ENCODE measurements at regions not wholly inside any gene's neighbourhood (a gene's known extent, or its start where the extent isn't known, plus 50 kb on each side); places are given as distances from the start of the nearest gene placed in this dataset.
A peak's percentile ranks its signal among the peaks of the same experiment; 100 is the strongest.

GRCh38 chr6:165861226-165861625, 198.2 kb upstream of the PDE10A start:
- H3K9me3 ChIP-seq (ENCODE audit: control insufficient read depth in 5 of 5, low read length in 5 of 5) = peaks cover 0 to 11% (median 2%) of the 10 kb centered on the region in 5 donors
- no peak overlapping the region for H3K9ac ChIP-seq (ENCODE audit: low read length in 5 of 5)
- no peak overlapping the region for H3K4me3 ChIP-seq (ENCODE audit: low read depth in 1 of 5, low read length in 5 of 5)
- H3K36me3 ChIP-seq (ENCODE audit: control insufficient read depth in 5 of 5, insufficient read depth in 5 of 5, low read length in 5 of 5) = no peaks in the 10 kb centered on the region
- no peak overlapping the region for H3K27ac ChIP-seq (ENCODE audit: low read depth, low read length)
- peaks cover 2 to 13% (median 7%) of the 10 kb centered on the region in 5 donors for H3K27me3 ChIP-seq (ENCODE audit: control insufficient read depth in 5 of 5, insufficient read depth in 4 of 5, low read length in 5 of 5)
- no peaks in the 10 kb centered on the region for H3K4me1 ChIP-seq (ENCODE audit: control insufficient read depth in 5 of 5, insufficient read depth in 5 of 5, low read length in 5 of 5)

- Histone ChIP-seq H3K9me3 (ENCODE audit: control insufficient read depth in 5 of 5, low read length in 5 of 5) (no peaks in the 10 kb centered on the region), H3K9ac (ENCODE audit: low read length in 5 of 5) (no peak overlapping the region), H3K4me1 (ENCODE audit: control insufficient read depth in 5 of 5, insufficient read depth in 5 of 5, low read length in 5 of 5) (peaks cover 0 to 9% (median 0%) of the 10 kb centered on the region in 5 donors), H3K27me3 (ENCODE audit: control insufficient read depth in 5 of 5, insufficient read depth in 4 of 5, low read length in 5 of 5) (peaks cover 14 to 27% (median 21%) of the 10 kb centered on the region in 5 donors), H3K4me3 (ENCODE audit: low read depth in 1 of 5, low read length in 5 of 5) (no peak overlapping the region), H3K27ac (ENCODE audit: low read depth, low read length) (no peak overlapping the region), H3K36me3 (ENCODE audit: control insufficient read depth in 5 of 5, insufficient read depth in 5 of 5, low read length in 5 of 5) (no peaks in the 10 kb centered on the region)
Observed at GRCh38 chr6:165858586-165858985, 195.5 kb upstream of the PDE10A start.

- Histone ChIP-seq H3K27me3 (ENCODE audit: control insufficient read depth in 5 of 5, insufficient read depth in 4 of 5, low read length in 5 of 5) (peaks cover 20 to 29% (median 25%) of the 10 kb centered on the region in 5 donors), H3K4me1 (ENCODE audit: control insufficient read depth in 5 of 5, insufficient read depth in 5 of 5, low read length in 5 of 5) (peaks cover 0 to 9% (median 0%) of the 10 kb centered on the region in 5 donors), H3K9me3 (ENCODE audit: control insufficient read depth in 5 of 5, low read length in 5 of 5) (no peaks in the 10 kb centered on the region), H3K27ac (ENCODE audit: low read depth, low read length) (no peak overlapping the region), H3K9ac (ENCODE audit: low read length in 5 of 5) (no peak overlapping the region), H3K4me3 (ENCODE audit: low read depth in 1 of 5, low read length in 5 of 5) (no peak overlapping the region), H3K36me3 (ENCODE audit: control insufficient read depth in 5 of 5, insufficient read depth in 5 of 5, low read length in 5 of 5) (no peaks in the 10 kb centered on the region)
Observed at GRCh38 chr6:165855856-165856255, 192.8 kb upstream of the PDE10A start.

- H3K36me3 ChIP-seq (ENCODE audit: control insufficient read depth in 5 of 5, insufficient read depth in 5 of 5, low read length in 5 of 5) = no peaks in the 10 kb centered on the region
- peaks cover 0 to 13% (median 3%) of the 10 kb centered on the region in 5 donors for H3K4me1 ChIP-seq (ENCODE audit: control insufficient read depth in 5 of 5, insufficient read depth in 5 of 5, low read length in 5 of 5)
- H3K9me3 ChIP-seq (ENCODE audit: control insufficient read depth in 5 of 5, low read length in 5 of 5) = no peaks in the 10 kb centered on the region
- no peak overlapping the region for H3K4me3 ChIP-seq (ENCODE audit: low read depth in 1 of 5, low read length in 5 of 5)
- H3K27me3 ChIP-seq (ENCODE audit: control insufficient read depth in 5 of 5, insufficient read depth in 4 of 5, low read length in 5 of 5) = peaks cover 20 to 26% (median 22%) of the 10 kb centered on the region in 5 donors
- H3K27ac ChIP-seq (ENCODE audit: low read depth, low read length) = no peak overlapping the region
- H3K9ac ChIP-seq (ENCODE audit: low read length in 5 of 5) = no peak overlapping the region
Observed at GRCh38 chr6:165854863-165855593, 192.0 kb upstream of the PDE10A start.

GRCh38 chr6:165854061-165854862, 191.2 kb upstream of the PDE10A start:
- H3K4me3 ChIP-seq (ENCODE audit: low read depth in 1 of 5, low read length in 5 of 5) = peak overlapping the region in 1 of 5 donors; percentile 20
- peaks cover 0 to 13% (median 3%) of the 10 kb centered on the region in 5 donors for H3K4me1 ChIP-seq (ENCODE audit: control insufficient read depth in 5 of 5, insufficient read depth in 5 of 5, low read length in 5 of 5)
- peaks cover 20 to 26% (median 24%) of the 10 kb centered on the region in 5 donors for H3K27me3 ChIP-seq (ENCODE audit: control insufficient read depth in 5 of 5, insufficient read depth in 4 of 5, low read length in 5 of 5)
- H3K9me3 ChIP-seq (ENCODE audit: control insufficient read depth in 5 of 5, low read length in 5 of 5) = no peaks in the 10 kb centered on the region
- H3K27ac ChIP-seq (ENCODE audit: low read depth, low read length) = no peak overlapping the region
- H3K9ac ChIP-seq (ENCODE audit: low read length in 5 of 5) = no peak overlapping the region
- no peaks in the 10 kb centered on the region for H3K36me3 ChIP-seq (ENCODE audit: control insufficient read depth in 5 of 5, insufficient read depth in 5 of 5, low read length in 5 of 5)

GRCh38 chr6:165852676-165853075, 189.6 kb upstream of the PDE10A start:
- Histone ChIP-seq H3K9me3 (ENCODE audit: control insufficient read depth in 5 of 5, low read length in 5 of 5) (no peaks in the 10 kb centered on the region), H3K4me3 (ENCODE audit: low read depth in 1 of 5, low read length in 5 of 5) (no peak overlapping the region), H3K4me1 (ENCODE audit: control insufficient read depth in 5 of 5, insufficient read depth in 5 of 5, low read length in 5 of 5) (peaks cover 0 to 13% (median 3%) of the 10 kb centered on the region in 5 donors), H3K27me3 (ENCODE audit: control insufficient read depth in 5 of 5, insufficient read depth in 4 of 5, low read length in 5 of 5) (peaks cover 20 to 29% (median 25%) of the 10 kb centered on the region in 5 donors), H3K9ac (ENCODE audit: low read length in 5 of 5) (no peak overlapping the region), H3K36me3 (ENCODE audit: control insufficient read depth in 5 of 5, insufficient read depth in 5 of 5, low read length in 5 of 5) (no peaks in the 10 kb centered on the region), H3K27ac (ENCODE audit: low read depth, low read length) (no peak overlapping the region)

GRCh38 chr6:165850434-165851019, 187.5 kb upstream of the PDE10A start:
- H3K4me1 ChIP-seq (ENCODE audit: control insufficient read depth in 5 of 5, insufficient read depth in 5 of 5, low read length in 5 of 5) = peaks cover 0 to 26% (median 14%) of the 10 kb centered on the region in 5 donors
- no peaks in the 10 kb centered on the region for H3K9me3 ChIP-seq (ENCODE audit: control insufficient read depth in 5 of 5, low read length in 5 of 5)
- H3K36me3 ChIP-seq (ENCODE audit: control insufficient read depth in 5 of 5, insufficient read depth in 5 of 5, low read length in 5 of 5) = no peaks in the 10 kb centered on the region
- H3K9ac ChIP-seq (ENCODE audit: low read length in 5 of 5) = no peak overlapping the region
- H3K27me3 ChIP-seq (ENCODE audit: control insufficient read depth in 5 of 5, insufficient read depth in 4 of 5, low read length in 5 of 5) = peaks cover 23 to 42% (median 34%) of the 10 kb centered on the region in 5 donors
- H3K27ac ChIP-seq (ENCODE audit: low read depth, low read length) = no peak overlapping the region
- no peak overlapping the region for H3K4me3 ChIP-seq (ENCODE audit: low read depth in 1 of 5, low read length in 5 of 5)

- Histone ChIP-seq H3K4me1 (ENCODE audit: control insufficient read depth in 5 of 5, insufficient read depth in 5 of 5, low read length in 5 of 5) (peaks cover 0 to 26% (median 14%) of the 10 kb centered on the region in 5 donors), H3K27me3 (ENCODE audit: control insufficient read depth in 5 of 5, insufficient read depth in 4 of 5, low read length in 5 of 5) (peaks cover 21 to 43% (median 32%) of the 10 kb centered on the region in 5 donors), H3K36me3 (ENCODE audit: control insufficient read depth in 5 of 5, insufficient read depth in 5 of 5, low read length in 5 of 5) (no peaks in the 10 kb centered on the region), H3K4me3 (ENCODE audit: low read depth in 1 of 5, low read length in 5 of 5) (no peak overlapping the region), H3K27ac (ENCODE audit: low read depth, low read length) (no peak overlapping the region), H3K9me3 (ENCODE audit: control insufficient read depth in 5 of 5, low read length in 5 of 5) (no peaks in the 10 kb centered on the region), H3K9ac (ENCODE audit: low read length in 5 of 5) (no peak overlapping the region)
Observed at GRCh38 chr6:165849534-165850430, 186.7 kb upstream of the PDE10A start.

- H3K36me3 ChIP-seq (ENCODE audit: control insufficient read depth in 5 of 5, insufficient read depth in 5 of 5, low read length in 5 of 5) = no peaks in the 10 kb centered on the region
- no peaks in the 10 kb centered on the region for H3K9me3 ChIP-seq (ENCODE audit: control insufficient read depth in 5 of 5, low read length in 5 of 5)
- peaks cover 0 to 17% (median 13%) of the 10 kb centered on the region in 5 donors for H3K4me1 ChIP-seq (ENCODE audit: control insufficient read depth in 5 of 5, insufficient read depth in 5 of 5, low read length in 5 of 5)
Observed at GRCh38 chr6:165848086-165848426, 185.0 kb upstream of the PDE10A start.

More at GRCh38 chr6:165848086-165848426, 185.0 kb upstream of the PDE10A start:
- H3K4me3 ChIP-seq (ENCODE audit: low read depth in 1 of 5, low read length in 5 of 5) = no peak overlapping the region
- H3K27me3 ChIP-seq (ENCODE audit: control insufficient read depth in 5 of 5, insufficient read depth in 4 of 5, low read length in 5 of 5) = peaks cover 9 to 34% (median 28%) of the 10 kb centered on the region in 5 donors
- no peak overlapping the region for H3K27ac ChIP-seq (ENCODE audit: low read depth, low read length)
- no peak overlapping the region for H3K9ac ChIP-seq (ENCODE audit: low read length in 5 of 5)
